ENCODE measurements at regions not wholly inside any gene's neighbourhood (a gene's known extent, or its start where the extent isn't known, plus 50 kb on each side); places are given as distances from the start of the nearest gene placed in this dataset.

GRCh38 chr18:56115071-56116015 lies 523.0 kb downstream of the TXNL1 start:
- no peak for DNase-seq

GRCh38 chr18:56112984-56113383 lies 525.0 kb upstream of the TCF4 start:
- no peak for DNase-seq

DNA sequence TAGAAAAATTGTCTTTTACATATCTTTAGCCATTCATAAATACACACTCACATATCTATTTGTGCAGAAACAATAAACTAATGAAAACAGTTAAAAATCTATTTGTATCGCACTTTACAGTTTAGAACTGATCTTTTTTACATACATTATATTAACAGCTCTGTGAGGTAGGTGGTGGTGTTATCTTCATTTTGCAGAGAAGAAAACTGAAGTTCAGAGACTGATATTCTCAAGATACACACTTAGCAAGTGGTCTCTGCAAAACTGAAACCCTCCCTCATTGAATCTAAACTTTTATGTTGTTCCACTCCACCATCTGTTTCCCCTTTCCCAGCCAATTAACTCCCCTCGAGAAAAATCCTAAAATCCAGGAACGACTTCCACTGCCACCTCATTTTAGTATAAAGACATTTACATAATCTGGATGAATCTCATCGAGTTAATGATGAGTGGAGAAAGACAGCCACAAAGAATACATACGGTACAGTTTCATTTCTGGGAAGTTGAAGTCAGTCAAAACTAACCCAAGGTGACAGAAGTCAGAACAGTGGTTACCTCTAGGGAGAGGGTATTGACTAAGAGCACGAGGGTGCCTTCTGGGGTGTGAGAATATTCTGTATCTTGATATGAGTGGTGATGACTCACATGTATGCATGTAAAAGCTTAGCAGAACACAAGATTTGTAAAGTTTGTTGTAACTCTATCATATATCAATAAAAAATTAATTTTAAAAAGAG lies 524.2 kb upstream of the TCF4 start:
- DNase-seq: no peak

- DNase-seq: no peak
Measured at GRCh38 chr18:56109757-56110156, 521.8 kb upstream of the TCF4 start.

GRCh38 chr18:56108478-56109367 lies 520.7 kb upstream of the TCF4 start:
- DNase-seq: no peak

GRCh38 chr18:56107821-56108477 lies 520.0 kb upstream of the TCF4 start:
- DNase-seq: no peak

- no peak for DNase-seq
Measured at GRCh38 chr18:56100090-56100722, 512.2 kb upstream of the TCF4 start.

GRCh38 chr18:56097621-56098020 lies 509.6 kb upstream of the TCF4 start:
- no peak for DNase-seq

GRCh38 chr18:56096861-56097260 lies 508.9 kb upstream of the TCF4 start:
- DNase-seq: no peak

GRCh38 chr18:56089612-56090258 lies 501.7 kb upstream of the TCF4 start:
- no peak for DNase-seq

DNA sequence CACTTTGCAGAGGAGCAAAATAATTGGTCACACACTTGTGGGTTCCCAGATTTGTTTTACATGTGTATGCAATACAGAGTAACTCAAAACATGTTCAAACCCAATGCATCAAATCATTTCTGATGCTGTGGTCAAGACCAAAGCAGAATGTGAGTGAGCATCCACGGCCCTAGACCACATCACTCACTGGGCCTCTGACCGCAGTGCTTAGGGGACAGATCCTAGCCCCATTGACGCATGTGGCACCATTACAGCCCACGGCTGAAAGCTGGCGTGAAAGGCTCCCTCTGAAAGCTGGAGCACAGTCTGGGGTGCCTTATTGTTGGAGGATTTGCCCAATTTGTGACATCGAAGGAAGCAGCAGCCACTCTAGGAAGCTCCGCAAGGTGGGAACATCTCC lies 498.8 kb upstream of the TCF4 start:
- no peak for DNase-seq

DNA sequence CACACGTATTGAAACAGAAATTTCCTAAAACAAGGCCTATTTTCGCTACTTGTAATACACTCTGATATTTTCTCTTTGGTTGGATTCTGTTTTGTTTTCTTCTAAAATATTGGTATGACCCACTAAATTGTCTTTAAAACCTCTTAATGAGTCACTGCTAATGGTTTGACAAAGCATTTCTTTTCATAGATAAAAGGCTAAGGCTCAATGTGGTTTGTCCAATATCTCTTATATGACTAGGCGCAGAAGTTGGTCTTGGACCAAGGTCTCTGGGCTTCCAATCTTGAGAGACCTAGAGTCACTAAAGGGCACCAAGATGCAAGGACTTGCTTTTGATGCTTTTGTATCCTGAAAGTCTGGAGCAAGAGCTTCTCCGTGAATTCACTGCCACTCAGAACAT lies 498.2 kb upstream of the TCF4 start:
- no peak for DNase-seq

DNA sequence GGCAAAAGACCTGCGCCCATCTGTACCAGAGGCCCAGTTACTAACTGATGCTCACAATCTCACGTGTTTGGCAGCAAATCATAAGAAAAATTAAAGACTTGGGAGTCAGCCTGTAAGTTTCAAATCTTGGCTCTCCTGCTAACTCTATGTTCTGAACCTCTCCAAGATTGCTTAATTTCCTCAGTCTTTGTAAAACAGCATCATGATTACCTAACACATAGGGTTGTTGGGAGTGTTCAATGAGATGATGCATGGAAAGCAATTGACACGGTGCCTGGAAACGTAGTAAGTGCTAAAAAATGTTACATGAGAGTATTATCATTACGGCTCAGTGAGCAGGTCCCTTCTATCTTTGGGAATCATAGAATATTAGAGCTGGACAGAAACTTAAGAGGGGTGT lies 497.6 kb upstream of the TCF4 start:
- no peak for DNase-seq

- no peak for DNase-seq
Measured at GRCh38 chr18:56083523-56084287, 495.7 kb upstream of the TCF4 start.

DNA sequence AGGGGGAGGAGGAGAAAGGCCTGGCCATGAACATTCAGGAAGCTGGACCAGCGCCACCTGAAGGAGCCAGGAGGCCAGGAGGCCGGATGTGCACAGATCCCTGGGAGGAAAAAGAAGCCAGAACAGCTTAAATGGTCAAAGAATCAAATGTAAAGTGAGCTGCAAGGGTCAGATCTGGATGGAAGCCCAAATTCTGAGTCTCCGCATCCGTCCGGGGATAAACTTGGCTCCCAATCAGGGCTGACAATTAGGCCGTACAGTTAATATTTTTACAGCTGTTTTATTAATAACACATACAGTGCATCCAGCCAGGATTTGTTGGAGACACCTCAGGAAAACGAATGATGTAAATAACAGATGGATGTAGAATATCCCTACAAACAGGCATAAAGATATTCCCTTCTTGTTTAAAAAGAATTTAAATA lies 495.1 kb upstream of the TCF4 start:
- DNase-seq: peak; percentile 0

GRCh38 chr18:56076723-56077122 lies 488.7 kb upstream of the TCF4 start:
- no peak for DNase-seq

- no peak for DNase-seq
Measured at GRCh38 chr18:56068701-56069100, 480.7 kb upstream of the TCF4 start.

GRCh38 chr18:56067969-56068671 lies 480.1 kb upstream of the TCF4 start:
- DNase-seq: no peak

DNA sequence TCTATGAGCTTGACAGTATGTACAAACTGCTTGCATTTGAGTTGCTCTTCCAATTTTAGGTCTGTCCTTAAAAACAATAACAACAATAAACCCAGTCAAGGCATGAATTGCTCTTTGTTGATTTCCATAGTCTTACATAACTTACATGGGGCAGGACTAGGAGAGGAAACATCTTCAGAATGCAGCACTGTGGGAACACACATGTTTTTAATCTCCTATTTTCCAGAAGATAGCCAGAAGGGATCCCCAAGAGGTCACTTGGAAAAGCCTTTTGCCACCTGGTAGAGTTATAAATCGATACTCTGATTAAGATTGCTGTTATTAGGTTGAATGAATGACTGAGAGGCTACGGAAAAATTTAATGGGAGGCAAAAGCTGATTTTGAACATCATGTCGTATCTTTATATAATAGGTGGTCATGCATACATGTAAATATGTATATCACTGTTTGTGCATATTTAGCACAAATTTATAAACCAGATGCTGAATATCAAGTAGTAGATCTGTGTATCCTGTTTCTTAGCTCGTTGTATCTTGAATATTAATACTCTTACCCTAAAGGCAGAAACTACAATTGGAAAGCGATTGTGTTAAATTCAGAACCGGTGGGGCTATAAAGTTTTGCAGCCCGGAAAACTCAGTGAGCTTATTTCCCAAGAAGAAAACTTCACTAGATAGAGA lies 479.4 kb upstream of the TCF4 start:
- DNase-seq: no peak

Measured in SHP77 treated with DMSO at 0.1 percent for 48 hours (cell line).